HCT116 (cell line): ENCODE measurements at regions not wholly inside any gene's neighbourhood (a gene's known extent, or its start where the extent isn't known, plus 50 kb on each side); places are given as distances from the start of the nearest gene placed in this dataset.
A peak's percentile ranks its signal among the peaks of the same experiment; 100 is the strongest.

Experiments
- ATAC-seq: fragments of 200-7000 bp; cut with Tn5 transposase; 2 replicates; pipeline ENCODE4 v1.9.1; 2020; ENCODE audit warnings: mild to moderate bottlenecking, moderate library complexity
- BruUV-seq: library from RNA; stranded (reverse); fragments of 400-500 nt; replicated peaks from 2 replicates; lab custom pipeline; 2021; lab: Mats Ljungman, UMichigan
- CTCF ChIA-PET: fragments of 300-600 bp; sonication (Branson Sonifier 250); formaldehyde crosslinking; loops from one replicate; lab custom pipeline; 2021; ENCODE audit warnings: antibody characterized with exemption; lab: Charles Lee
- POLR2A ChIA-PET: fragments of 300-600, 350-600 bp; sonication (Branson Sonifier 250); formaldehyde crosslinking; loops from one replicate; lab custom pipeline; 2021; ENCODE audit warnings: antibody characterized with exemption; lab: Charles Lee
- RAD21 ChIA-PET, 2 experiments: fragments of 300-600 bp; sonication (Branson Sonifier 250); formaldehyde crosslinking; loops; one replicate each; lab custom pipeline; 2023; ENCODE audit warnings: low total read pairs in 2 of 2; ENCODE audit not compliant: uncharacterized antibody in 2 of 2, unreplicated experiment in 2 of 2, low non-redundant PET in 1 of 2; lab: Charles Lee
- DNase-seq: peaks from one replicate; pipeline ENCODE4 v3.0.0-alpha.2; 2010; ENCODE audit warnings: low read depth, low spot score
- H2AFZ ChIP-seq: fragments of 200-600 bp; shearing (Covaris generic), sonication (generic); 2 replicates; pipeline ENCODE4 v1.6.1; 2017; ENCODE audit warnings: low read depth, mixed run types, mixed read lengths, antibody characterized with exemption, low read length; ENCODE audit not compliant: poor library complexity, severe bottlenecking
- H3K27ac ChIP-seq: 2 replicates; pipeline ENCODE4 v1.5.1; 2012; ENCODE audit warnings: low read depth, low read length
- H3K27me3 ChIP-seq: fragments of 200-600 bp; sonication (generic); 2 replicates; pipeline ENCODE4 v1.6.1; 2016; ENCODE audit warnings: mixed run types, low read length, mixed read lengths; ENCODE audit not compliant: insufficient read depth
- H3K36me3 ChIP-seq, 2 experiments: fragments of 200-500 bp in 1 of 2; fragments of 200-600 bp in 1 of 2; sonication (Bioruptor generic) in 1 of 2; sonication (generic) in 1 of 2; 2 replicates each; pipeline versions ENCODE4 v1.5.1 to v1.6.1; 2014 to 2016; ENCODE audit warnings: low read length in 2 of 2, inconsistent platforms in 1 of 2, mixed read lengths in 1 of 2, mixed run types in 1 of 2; ENCODE audit not compliant: insufficient read depth in 2 of 2, control insufficient read depth in 1 of 2
- H3K4me1 ChIP-seq, 2 experiments: fragments of 200-600 bp in 1 of 2; sonication (generic) in 1 of 2; 2 replicates each; pipeline versions ENCODE4 v1.5.1 to v1.6.1; 2012 to 2017; ENCODE audit warnings: low read length in 2 of 2, inconsistent platforms in 1 of 2, mild to moderate bottlenecking in 1 of 2, mixed read lengths in 1 of 2, mixed run types in 1 of 2, moderate library complexity in 1 of 2; ENCODE audit not compliant: insufficient read depth in 2 of 2, control insufficient read depth in 1 of 2
- H3K4me2 ChIP-seq: fragments of 200-600 bp; sonication (generic); 2 replicates; pipeline ENCODE4 v1.6.1; 2017; ENCODE audit warnings: mixed run types, low read length, mixed read lengths
- H3K4me3 ChIP-seq, 2 experiments: fragments of 200-600 bp in 1 of 2; sonication (generic) in 1 of 2; replicated peaks in 1 of 2; 2 replicates each; pipeline ENCODE4 v1.5.1; 2011 to 2016; ENCODE audit warnings: low read length in 2 of 2, control low read depth in 1 of 2, low read depth in 1 of 2, mild to moderate bottlenecking in 1 of 2, mixed read lengths in 1 of 2, mixed run types in 1 of 2
- H3K79me2 ChIP-seq: fragments of 200-600 bp; sonication (generic); 2 replicates; pipeline ENCODE4 v1.6.1; 2017; ENCODE audit warnings: mild to moderate bottlenecking, mixed run types, low read length, moderate library complexity, mixed read lengths; ENCODE audit not compliant: insufficient read depth
- H3K9ac ChIP-seq: fragments of 200-600 bp; sonication (generic); 2 replicates; pipeline ENCODE4 v1.6.1; 2016; ENCODE audit warnings: low read length, mixed read lengths
- H3K9me2 ChIP-seq: fragments of 200-600 bp; sonication (generic), shearing (Covaris generic); 2 replicates; pipeline ENCODE4 v1.6.1; 2017; ENCODE audit warnings: mixed run types, mild to moderate bottlenecking, moderate library complexity; ENCODE audit not compliant: insufficient read depth
- H3K9me3 ChIP-seq, 2 experiments: fragments of 200-500 bp in 1 of 2; fragments of 200-600 bp in 1 of 2; sonication (Bioruptor generic) in 1 of 2; sonication (generic) in 1 of 2; 2 replicates each; pipeline ENCODE4 v1.6.1; 2014 to 2017; ENCODE audit warnings: low read length in 2 of 2, mixed read lengths in 2 of 2, inconsistent platforms in 1 of 2, low read depth in 1 of 2, mild to moderate bottlenecking in 1 of 2, mixed run types in 1 of 2, moderate library complexity in 1 of 2; ENCODE audit not compliant: control insufficient read depth in 1 of 2, insufficient read depth in 1 of 2
- H4K20me1 ChIP-seq: fragments of 200-600 bp; sonication (generic), shearing (Covaris generic); 2 replicates; pipeline ENCODE4 v1.6.1; 2017; ENCODE audit warnings: mixed run types, mild to moderate bottlenecking, moderate library complexity; ENCODE audit not compliant: insufficient read depth
- CTCF ChIP-seq, 3 experiments: fragments of 200-600 bp in 1 of 3; sonication (generic) in 1 of 3; IDR thresholded peaks in 2 of 3; conservative IDR thresholded peaks in 1 of 3; 2 replicates each; pipeline ENCODE4 v1.5.1; 2012 to 2017; ENCODE audit warnings: low read depth in 2 of 3, low read length in 2 of 3, antibody characterized with exemption in 1 of 3, borderline replicate concordance in 1 of 3, control low read depth in 1 of 3, mild to moderate bottlenecking in 1 of 3, mixed read lengths in 1 of 3, mixed run types in 1 of 3, moderate library complexity in 1 of 3; ENCODE audit not compliant: insufficient read depth in 1 of 3
- JUND ChIP-seq: IDR thresholded peaks from 2 replicates; pipeline ENCODE4 v1.6.1; 2012
- RAD21 ChIP-seq: IDR thresholded peaks from 2 replicates; pipeline ENCODE4 v1.6.1; 2012; ENCODE audit warnings: low read depth, mild to moderate bottlenecking
- SP1 ChIP-seq: IDR thresholded peaks from 2 replicates; pipeline ENCODE4 v1.6.1; 2012; ENCODE audit warnings: low read depth
- YY1 ChIP-seq: IDR thresholded peaks from 2 replicates; pipeline ENCODE4 v1.6.1; 2011; ENCODE audit warnings: low read length, low read depth, moderate library complexity, mild to moderate bottlenecking; ENCODE audit not compliant: insufficient replicate concordance; ENCODE audit errors: extremely low read depth
- ZNF274 ChIP-seq: fragments of 200-500 bp; sonication (Bioruptor generic); IDR thresholded peaks from 2 replicates; pipeline ENCODE4 v1.6.1; 2014; ENCODE audit warnings: mild to moderate bottlenecking, low read depth, low read length, inconsistent platforms
- intact Hi-C: fragments of 100-400 bp; cut with micrococcal nuclease; formaldehyde crosslinking; loops from 2 replicates; pipeline ENCODE4 v1.10.0; 2022

- ChIA-PET POLR2A (no interaction called here), CTCF (no interaction called here), RAD21 (no interaction called here)
- no peak overlapping the region for H3K4me2 ChIP-seq
- H3K4me3 ChIP-seq, result no peak overlapping the region
- H3K79me2 ChIP-seq, result no peaks in the 10 kb centered on the region
- no peaks in the 10 kb centered on the region for H3K9me3 ChIP-seq
- intact Hi-C loops, result no loop called here
- H3K27ac ChIP-seq, result no peak overlapping the region
- H4K20me1 ChIP-seq, result no peaks in the 10 kb centered on the region
- no peak for TF ChIP-seq ZNF274
- TF ChIP-seq JUND, result no peak
- no peak for TF ChIP-seq YY1
- H3K9ac ChIP-seq, result no peak overlapping the region
- H2AFZ ChIP-seq, result no peak overlapping the region
- H3K4me1 ChIP-seq, result peaks cover 0 to 8% of the 10 kb centered on the region in 2 experiments; a peak in 2 of 4 replicates
- DNase-seq, result no peak
- no TSS peak for BruUV-seq
- H3K36me3 ChIP-seq, result no peaks in the 10 kb centered on the region
- H3K9me2 ChIP-seq, result no peaks in the 10 kb centered on the region
- no peaks in the 10 kb centered on the region for H3K27me3 ChIP-seq
- no peak for ATAC-seq
These were observed 78.5 kb upstream of the RGS4 start for GRCh38 chr1:162990665-162991064.

- Histone ChIP-seq H3K36me3 (no peaks in the 10 kb centered on the region), H3K9ac (no peak overlapping the region), H3K4me1 (peaks cover 0 to 8% of the 10 kb centered on the region in 2 experiments; a peak in 2 of 4 replicates), H3K9me2 (no peaks in the 10 kb centered on the region)
- DNase-seq, result peak; percentile 15
- peak; percentile 61 for TF ChIP-seq RAD21
- TF ChIP-seq CTCF (IDR thresholded peaks at IDR 0.05 in 2 of 3, conservative IDR thresholded peaks at IDR 0.05 in 1 of 3; ENCODE audit: borderline replicate concordance in 1 of 3, insufficient read depth in 1 of 3, low read depth in 2 of 3, low read length in 2 of 3), result peak; percentile 40 to 66 (median 58); a peak in 5 of 6 replicates
- no peak for TF ChIP-seq SP1
- TF ChIP-seq, all 23 proteins: peak for 2
- Histone ChIP-seq H4K20me1 (no peaks in the 10 kb centered on the region), H2AFZ (no peak overlapping the region), H3K4me2 (no peak overlapping the region), H3K4me3 (no peak overlapping the region), H3K27me3 (no peaks in the 10 kb centered on the region), H3K27ac (no peak overlapping the region), H3K79me2 (no peaks in the 10 kb centered on the region), H3K9me3 (no peaks in the 10 kb centered on the region)
- BruUV-seq, result no TSS peak
- ChIA-PET CTCF (interaction anchor here (1.2 to 1.4 kb wide), 2 partner anchors 13 to 327 kb away, joined by 4 to 7 read pairs; no protein-coding TSS in a partner anchor), POLR2A (no interaction called here), RAD21 (no interaction called here)
- ATAC-seq, result peak; percentile 86
- intact Hi-C loops, result loop anchor here (2.0 kb wide), 1 partner anchor 186 kb away; no protein-coding TSS in a partner anchor
These were observed 80.3 kb upstream of the RGS4 start for GRCh38 chr1:162988869-162989268.
